ENCODE measurements at regions not wholly inside any gene's neighbourhood (a gene's known extent, or its start where the extent isn't known, plus 50 kb on each side); places are given as distances from the start of the nearest gene placed in this dataset.

DNA sequence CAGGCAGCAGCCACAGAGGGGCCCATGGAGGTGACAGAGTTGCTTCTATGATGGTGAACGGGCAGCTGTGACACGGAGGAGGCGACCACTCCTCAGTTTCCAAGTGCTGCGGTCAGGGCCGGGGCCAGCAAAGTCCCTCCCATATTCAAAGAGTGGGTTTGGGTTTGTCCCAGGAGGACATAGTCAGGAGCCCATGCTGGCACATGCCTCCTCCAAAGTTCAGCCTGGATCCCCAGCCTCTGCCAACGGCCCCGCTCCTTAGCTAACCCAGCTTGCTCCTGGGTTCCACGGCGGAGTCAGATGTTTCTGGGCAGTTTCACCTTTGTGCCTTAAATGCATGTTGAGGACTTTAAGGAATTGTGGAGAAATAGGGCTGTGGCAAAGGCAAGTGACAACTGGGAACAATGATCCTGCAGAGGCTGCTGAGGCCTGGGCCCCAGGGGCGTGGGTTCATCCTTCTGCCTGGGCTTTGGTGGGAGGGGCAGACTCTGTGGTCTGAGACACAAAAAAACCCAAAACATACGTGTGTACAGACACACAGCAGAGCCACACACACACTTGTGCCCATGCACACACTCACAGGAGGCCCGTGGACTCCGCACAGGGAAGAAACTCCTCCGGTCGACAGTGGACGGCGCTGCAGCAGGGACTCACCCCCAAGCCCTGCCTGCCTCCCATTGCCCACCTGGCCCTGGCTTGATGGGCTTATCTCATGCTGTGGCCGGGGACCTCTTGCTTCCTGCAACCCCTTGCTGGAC, 399.4 kb downstream of the TMEM121 start:
- intact Hi-C loops (cut with micrococcal nuclease; ENCODE audit: unreplicated experiment) = no loop called here
- ChIA-PET POLR2A (no interaction called here), CTCF (ENCODE audit: low intra/inter-chr PET ratio, low total read pairs) (no interaction called here)
- H3K9me3 ChIP-seq (ENCODE audit: low read length) = no peaks in the 10 kb centered on the region
- TF ChIP-seq ELF3 (CRISPR knock-in tag; IDR thresholded peaks at IDR 0.05) (no peak), POGK (CRISPR knock-in tag; conservative IDR thresholded peaks at IDR 0.05) (no peak), TEAD2 (CRISPR knock-in tag; IDR thresholded peaks at IDR 0.05) (no peak), ARID4A (CRISPR knock-in tag; IDR thresholded peaks at IDR 0.05; ENCODE audit: borderline replicate concordance) (no peak), TFDP2 (CRISPR knock-in tag; IDR thresholded peaks at IDR 0.05) (no peak), AHR (CRISPR knock-in tag; IDR thresholded peaks at IDR 0.05) (no peak), MBNL3 (CRISPR knock-in tag; conservative IDR thresholded peaks at IDR 0.05) (no peak), HIVEP1 (CRISPR knock-in tag; IDR thresholded peaks at IDR 0.05) (no peak), HNF4A (CRISPR knock-in tag; IDR thresholded peaks at IDR 0.05) (no peak), ZFP82 (CRISPR knock-in tag; IDR thresholded peaks at IDR 0.05; ENCODE audit: borderline replicate concordance) (no peak), PAX8 (CRISPR knock-in tag; IDR thresholded peaks at IDR 0.05; ENCODE audit: borderline replicate concordance) (no peak), ZNF777 (CRISPR knock-in tag; IDR thresholded peaks at IDR 0.05) (no peak), ZMYM2 (CRISPR knock-in tag; IDR thresholded peaks at IDR 0.05) (no peak)
- H3K27ac ChIP-seq (ENCODE audit: extremely low read length, insufficient read depth, low read length) = no peak overlapping the region
- H3K79me2 ChIP-seq (ENCODE audit: insufficient read depth, low read length) = no peaks in the 10 kb centered on the region
- H3K4me3 ChIP-seq (replicated peaks in 1 of 3; ENCODE audit: insufficient read depth in 1 of 3, low read depth in 2 of 3, low read length in 3 of 3) = no peak overlapping the region
- FAIRE-seq = no peak
- H4K20me1 ChIP-seq (ENCODE audit: insufficient read depth, low read length) = no peaks in the 10 kb centered on the region
- H2AFZ ChIP-seq (ENCODE audit: low read length) = no peak overlapping the region
- H3K9ac ChIP-seq (ENCODE audit: insufficient read depth, low read depth, low read length) = no peak overlapping the region
- H3K36me3 ChIP-seq (replicated peaks in 1 of 2; ENCODE audit: control insufficient read depth in 1 of 2, insufficient read depth in 2 of 2, low read length in 2 of 2) = no peaks in the 10 kb centered on the region
- DNase-seq (ENCODE audit: low spot score) = no peak
- H3K4me2 ChIP-seq (ENCODE audit: low read depth, low read length) = no peak overlapping the region
- H3K27me3 ChIP-seq (ENCODE audit: control insufficient read depth in 1 of 2, insufficient read depth in 2 of 2, low read length in 2 of 2) = peaks cover 0 to 5% of the 10 kb centered on the region in 2 experiments; a peak in 1 of 5 replicates
- 75% methylated on average over 6 of the region's 18 CpGs for WGBS (ENCODE audit: low lambda C conversion rate)
- BruUV-seq (replicated peaks) = no TSS peak
- ATAC-seq = no peak
- in situ Hi-C loops (cut with HindIII; ENCODE audit: extremely low pct_ligation_motif_present, low pct_unique_long_range_greater_than_20kb) = no loop called here
- no peaks in the 10 kb centered on the region for H3K4me1 ChIP-seq (ENCODE audit: insufficient read depth, low read length)

Data from HepG2 (cell line).